Esophagus squamous epithelium (tissue), 5 donors: ENCODE measurements at regions not wholly inside any gene's neighbourhood (a gene's known extent, or its start where the extent isn't known, plus 50 kb on each side); places are given as distances from the start of the nearest gene placed in this dataset.

Source experiments
- DNase-seq: peaks from one replicate; lab custom pipeline; 2025; lab: John Stamatoyannopoulos, UW
- H3K27ac ChIP-seq, 4 donors: fragments of 200-600 bp; sonication (generic); one replicate each; pipeline ENCODE4 v1.5.1; 2016 to 2019; ENCODE audit warnings: mild to moderate bottlenecking in 1 of 4
- H3K27me3 ChIP-seq, 4 donors: fragments of 200-600 bp; sonication (generic); 1 replicate in 3 of 4; 2 replicates in 1 of 4; pipeline versions ENCODE4 v1.5.1 to v1.6.0; 2017 to 2021; ENCODE audit warnings: antibody characterized with exemption in 1 of 4
- H3K36me3 ChIP-seq, 3 donors: fragments of 200-600 bp; sonication (generic); one replicate each; pipeline ENCODE4 v1.5.1; 2016 to 2019
- H3K4me1 ChIP-seq, 3 donors: fragments of 200-600 bp; sonication (generic); one replicate each; pipeline ENCODE4 v1.5.1; 2017 to 2019
- H3K4me3 ChIP-seq, 4 donors: fragments of 200-600 bp; sonication (generic); 1 replicate in 3 of 4; 2 replicates in 1 of 4; pipeline ENCODE4 v1.5.1; 2016 to 2019; ENCODE audit warnings: mild to moderate bottlenecking in 2 of 4, moderate library complexity in 1 of 4
- H3K9me3 ChIP-seq, 3 donors: fragments of 200-600 bp; sonication (generic); one replicate each; pipeline ENCODE4 v1.5.1; 2016 to 2019
- CTCF ChIP-seq, 6 experiments: fragments of 450-650 bp in 4 of 6; fragments of 200-600 bp in 2 of 6; sonication (generic) in 2 of 6; IDR thresholded peaks; one replicate each; pipeline ENCODE4 v1.5.1; 2016 to 2019; ENCODE audit warnings: antibody characterized with exemption in 6 of 6, mild to moderate bottlenecking in 4 of 6, moderate library complexity in 4 of 6
- POLR2A ChIP-seq, 4 donors: fragments of 450-650 bp; IDR thresholded peaks; one replicate each; pipeline ENCODE4 v1.6.1; 2017; ENCODE audit warnings: antibody characterized with exemption in 4 of 4, mild to moderate bottlenecking in 4 of 4, moderate library complexity in 3 of 4
- WGBS, 2 donors: methylation state at CpG; one replicate each; pipeline ENCODE4 v1.1.5; 2018; 5-methylcytosine and 5-hydroxymethylcytosine counted together
- intact Hi-C: fragments of 100-400 bp; cut with DNase I; formaldehyde crosslinking; loops from one replicate; pipeline ENCODE4 v1.15.0; 2022
- donor health status: DM: yes; HTN: yes; CAD: no.

GRCh38 chr18:31258789-31259188, 59.2 kb upstream of the DSG1 start:
- Histone ChIP-seq H3K4me3 (no peak overlapping the region), H3K27ac (no peak overlapping the region), H3K9me3 (no peaks in the 10 kb centered on the region), H3K4me1 (peaks cover 9 to 36% (median 9%) of the 10 kb centered on the region in 3 donors), H3K27me3 (no peaks in the 10 kb centered on the region), H3K36me3 (no peaks in the 10 kb centered on the region)
- TF ChIP-seq CTCF (IDR thresholded peaks at IDR 0.05) (no peak), POLR2A (IDR thresholded peaks at IDR 0.05) (no peak)
- no peak for DNase-seq
- WGBS, 2 donors: 75 to 87% methylated on average over 3 of the region's 3 CpGs
- intact Hi-C loops: no loop called here

GRCh38 chr18:31261792-31262582, 56.0 kb upstream of the DSG1 start:
- no peak overlapping the region for H3K27ac ChIP-seq
- TF ChIP-seq CTCF (IDR thresholded peaks at IDR 0.05) (no peak), POLR2A (IDR thresholded peaks at IDR 0.05) (no peak)
- peaks cover 0 to 15% (median 0%) of the 10 kb centered on the region in 3 donors for H3K4me1 ChIP-seq
- no peaks in the 10 kb centered on the region for H3K9me3 ChIP-seq
- H3K4me3 ChIP-seq: no peak overlapping the region
- H3K36me3 ChIP-seq: no peaks in the 10 kb centered on the region
- DNase-seq: no peak
- intact Hi-C loops: no loop called here
- 58 to 69% methylated on average over 6 of the region's 6 CpGs for WGBS, 2 donors
- no peaks in the 10 kb centered on the region for H3K27me3 ChIP-seq

DNA sequence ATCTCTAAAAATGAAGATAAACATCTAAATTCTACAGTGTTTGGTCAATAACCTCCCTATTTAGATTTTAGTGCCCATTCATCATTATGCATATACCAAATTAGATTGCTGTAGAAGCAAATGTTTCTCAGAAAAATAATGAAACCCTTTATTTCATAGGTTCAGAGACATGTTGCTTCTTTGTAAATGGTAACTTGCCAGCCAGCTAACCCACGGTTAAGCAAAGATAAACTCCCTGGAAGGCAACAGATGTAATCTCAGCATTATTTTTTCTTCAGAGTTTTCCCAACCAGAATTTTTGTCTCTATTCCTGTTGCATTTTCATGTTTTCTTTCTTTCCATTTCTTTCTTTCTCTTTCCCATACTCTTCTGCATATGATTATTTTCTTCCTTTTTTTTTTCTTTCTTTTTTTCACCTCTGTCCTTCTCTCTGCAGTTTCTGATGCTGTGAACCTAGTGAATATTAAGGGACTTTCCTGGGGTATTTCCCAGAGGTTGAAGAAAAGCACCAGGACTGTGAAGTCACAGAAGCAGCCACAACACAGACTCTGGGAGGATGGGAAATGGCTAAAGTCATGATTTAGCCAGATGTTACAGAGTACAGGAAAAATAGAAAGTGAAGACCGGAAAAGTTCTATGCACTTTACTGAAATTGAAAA, 50.0 kb upstream of the DSG1 start:
- peak overlapping the region in 2 of 4 donors; percentile 42 to 61 for H3K27ac ChIP-seq

More for the DNA sequence above, 50.0 kb upstream of the DSG1 start:
- no peak for DNase-seq
- intact Hi-C loops: no loop called here
- Histone ChIP-seq H3K27me3 (no peaks in the 10 kb centered on the region), H3K36me3 (no peaks in the 10 kb centered on the region), H3K4me1 (peaks cover 0 to 36% (median 0%) of the 10 kb centered on the region in 3 donors), H3K4me3 (no peak overlapping the region), H3K9me3 (no peaks in the 10 kb centered on the region)
- TF ChIP-seq CTCF (IDR thresholded peaks at IDR 0.05): no peak
- no peak for TF ChIP-seq POLR2A (IDR thresholded peaks at IDR 0.05)
- WGBS, 2 donors: 50 to 54% methylated on average over 2 of the region's 2 CpGs
